LoVo (cell line): ENCODE measurements at regions not wholly inside any gene's neighbourhood (a gene's known extent, or its start where the extent isn't known, plus 50 kb on each side); places are given as distances from the start of the nearest gene placed in this dataset.

Source experiments
- DNase-seq: peaks from one replicate; pipeline ENCODE4 v3.0.0-alpha.2; 2016; ENCODE audit warnings: low spot score

DNA sequence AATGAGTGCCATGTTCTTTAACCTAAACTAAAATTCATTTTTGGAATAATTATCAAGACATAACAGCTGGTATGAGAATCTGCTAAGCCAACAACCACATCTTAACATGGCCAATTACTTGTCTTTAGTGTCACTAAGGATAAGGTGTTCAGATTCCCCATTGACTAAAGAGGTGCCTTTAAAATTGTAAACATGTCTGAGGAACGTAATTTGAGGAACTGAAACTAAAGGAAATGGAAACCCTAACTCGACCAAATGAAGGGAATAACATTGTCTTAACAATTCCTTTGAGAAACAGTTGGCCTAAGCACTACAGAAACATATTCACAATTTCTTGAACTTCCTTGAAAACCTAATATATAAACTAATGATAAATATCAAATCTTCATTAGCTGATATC, 355.4 kb upstream of the GULP1 start:
- no peak for DNase-seq

DNA sequence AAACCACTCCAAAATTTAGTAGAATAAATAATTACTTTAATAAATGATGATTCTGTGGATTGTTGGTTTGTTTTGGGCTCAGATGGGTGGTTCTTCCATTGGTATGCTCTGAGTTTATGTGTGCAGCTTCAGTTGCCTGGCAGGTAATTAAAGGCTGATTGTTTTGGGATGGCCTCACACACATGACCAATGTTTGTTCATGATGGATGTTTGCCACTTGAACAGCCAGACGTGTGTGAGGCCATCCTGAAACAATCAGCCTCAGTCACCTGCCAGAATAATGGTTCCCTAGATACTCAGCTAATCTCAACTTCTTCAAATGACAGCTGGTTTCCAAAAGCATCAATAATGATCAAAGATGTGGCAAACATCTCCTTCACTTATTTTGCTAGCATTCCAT, 352.5 kb upstream of the GULP1 start:
- no peak for DNase-seq

DNA sequence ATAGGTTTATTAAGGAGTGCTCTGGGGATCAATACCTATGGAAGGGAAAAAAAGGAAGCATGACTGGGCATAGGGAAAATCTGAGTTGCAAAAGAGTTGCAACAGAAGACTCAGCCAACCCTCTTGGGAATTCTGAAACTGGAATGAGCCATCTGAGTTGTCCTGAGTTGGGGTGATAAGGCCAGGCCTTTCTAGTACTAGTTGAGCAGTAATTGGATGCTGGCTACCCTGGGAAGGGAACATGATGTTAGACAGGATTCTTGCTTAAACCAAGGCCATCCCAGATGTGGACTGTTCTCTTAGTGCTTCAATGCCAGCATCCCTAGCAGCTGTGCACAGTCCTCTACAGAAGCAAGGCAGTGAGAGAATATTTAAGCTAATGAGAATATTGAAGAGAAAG, 348.8 kb upstream of the GULP1 start:
- no peak for DNase-seq

DNA sequence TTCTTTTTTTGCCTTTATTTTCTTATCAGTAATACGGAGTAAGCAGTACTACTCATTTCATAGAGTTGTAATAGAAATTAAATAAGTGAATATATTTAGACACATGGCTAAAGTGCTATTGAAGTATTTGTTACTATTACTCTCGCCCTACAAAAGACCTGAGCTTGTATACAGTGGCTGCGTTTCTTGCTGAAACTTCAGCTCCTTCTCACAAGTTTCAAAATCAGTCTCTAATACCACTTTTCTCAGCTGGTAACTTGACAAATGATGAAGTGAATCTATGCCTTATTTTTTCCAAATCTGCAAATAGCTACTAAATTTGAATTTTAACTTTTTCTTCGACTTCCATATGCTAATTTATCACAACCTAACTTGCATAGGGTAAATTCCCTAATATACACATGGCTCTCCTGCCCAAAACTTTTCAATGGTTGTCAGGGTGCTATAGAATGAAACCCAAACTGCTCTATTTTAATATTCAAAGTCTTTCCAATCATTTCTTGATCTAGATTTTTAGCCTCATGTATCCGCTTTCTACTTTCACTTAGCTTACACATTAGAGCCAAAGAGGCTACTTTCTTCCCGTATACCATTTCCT, 347.8 kb upstream of the GULP1 start:
- no peak for DNase-seq

DNA sequence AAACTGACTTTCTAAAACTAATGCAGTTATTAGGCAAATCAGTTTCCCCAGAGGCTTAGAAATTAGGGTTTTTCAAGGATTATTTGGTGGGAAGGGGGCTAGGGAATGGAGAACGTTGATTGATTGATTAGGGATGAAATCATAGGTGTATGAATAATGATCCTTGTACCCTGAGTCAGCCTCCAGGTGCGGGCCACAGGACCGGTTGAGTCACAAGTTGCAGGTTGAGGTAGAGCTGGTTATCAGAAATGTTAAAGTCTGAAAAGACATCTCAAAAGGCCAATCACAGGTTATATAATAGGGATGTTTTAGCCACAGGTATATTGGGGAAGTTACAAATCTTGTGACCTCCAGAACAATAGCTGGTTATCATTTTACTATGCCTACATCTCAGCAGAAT, 341.8 kb upstream of the GULP1 start:
- no peak for DNase-seq

DNA sequence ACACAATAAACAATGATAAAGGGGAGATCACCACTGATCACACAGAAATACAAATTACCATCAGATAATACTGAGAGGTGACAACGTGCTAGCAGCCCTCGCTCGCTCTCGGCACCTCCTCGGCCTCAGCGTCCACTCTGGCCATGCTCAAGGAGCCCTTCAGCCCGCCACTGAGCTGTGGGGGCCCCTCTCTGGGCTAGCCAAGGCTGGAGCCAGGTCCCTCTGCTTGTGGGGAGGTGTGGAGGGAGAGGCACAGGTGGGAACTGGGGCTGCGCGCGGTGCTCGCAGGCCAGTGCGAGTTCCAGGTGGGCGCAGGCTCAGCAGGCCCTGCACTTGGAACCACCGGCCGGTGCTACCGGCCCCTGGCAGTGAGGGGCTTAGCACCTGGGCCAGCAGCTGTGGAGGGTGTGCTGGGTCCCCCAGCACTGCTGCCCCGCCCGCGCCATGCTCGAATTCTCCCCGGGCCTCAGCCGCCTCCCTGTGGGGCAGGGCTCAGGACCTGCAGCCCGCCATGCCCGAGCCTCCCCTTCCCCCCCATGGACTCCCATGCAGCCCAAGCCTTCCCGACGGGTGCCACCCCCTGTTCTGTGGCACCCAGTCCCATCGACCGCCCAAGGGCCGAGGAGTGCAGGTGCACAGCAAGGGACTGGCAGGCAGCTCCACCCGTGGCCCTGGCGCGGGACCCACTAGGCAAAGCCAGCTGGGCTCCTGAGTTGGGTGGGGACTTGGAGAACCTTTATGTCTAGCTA, 340.0 kb upstream of the GULP1 start:
- DNase-seq: no peak

DNA sequence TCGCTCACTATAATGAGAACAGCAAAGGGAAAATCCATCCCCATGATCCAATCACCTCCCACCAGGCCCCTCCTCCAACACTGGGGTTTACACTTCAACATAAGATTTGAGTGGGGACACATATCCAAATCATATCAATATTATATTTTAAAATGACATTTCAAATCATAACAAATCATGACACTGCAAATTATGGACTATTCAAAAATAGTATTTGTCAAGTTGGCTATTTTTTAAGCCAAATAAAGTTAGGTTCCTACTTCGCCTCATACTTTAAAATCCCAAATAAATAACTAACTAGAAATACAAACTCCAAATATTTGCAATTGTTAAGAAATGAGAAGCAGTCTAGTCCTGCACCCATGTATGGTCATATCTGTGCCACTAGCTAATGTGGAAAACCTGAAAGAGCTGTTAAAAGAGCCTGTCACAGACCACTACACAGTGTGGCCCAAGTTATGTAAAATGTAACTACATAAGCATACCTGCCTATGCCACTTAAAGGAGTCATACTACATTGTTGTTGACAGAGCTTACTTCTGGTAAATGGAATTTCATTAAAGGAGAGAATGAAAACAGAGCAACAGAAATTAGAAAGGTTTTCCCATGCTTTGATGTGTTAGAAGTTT, 334.7 kb upstream of the GULP1 start:
- DNase-seq: no peak

DNA sequence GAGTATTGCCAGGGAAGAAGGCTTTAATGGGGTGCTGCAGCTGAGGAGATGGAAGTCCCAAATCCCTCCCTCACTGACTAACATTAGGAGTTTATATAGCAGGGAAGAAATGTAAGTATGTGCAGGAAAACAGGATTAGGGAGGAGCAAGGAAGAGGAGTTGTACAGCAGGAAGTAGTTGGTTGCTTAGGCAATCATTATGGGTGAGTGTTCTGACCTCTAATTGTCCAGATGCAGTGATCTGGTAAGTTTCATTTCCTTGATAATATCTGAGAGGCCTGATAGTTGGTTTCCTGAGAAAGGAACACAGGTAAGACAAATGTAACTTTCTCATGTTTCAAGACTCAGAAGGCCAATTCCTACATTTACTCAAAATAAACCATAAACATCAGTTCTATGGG, 331.9 kb upstream of the GULP1 start:
- DNase-seq: no peak

DNA sequence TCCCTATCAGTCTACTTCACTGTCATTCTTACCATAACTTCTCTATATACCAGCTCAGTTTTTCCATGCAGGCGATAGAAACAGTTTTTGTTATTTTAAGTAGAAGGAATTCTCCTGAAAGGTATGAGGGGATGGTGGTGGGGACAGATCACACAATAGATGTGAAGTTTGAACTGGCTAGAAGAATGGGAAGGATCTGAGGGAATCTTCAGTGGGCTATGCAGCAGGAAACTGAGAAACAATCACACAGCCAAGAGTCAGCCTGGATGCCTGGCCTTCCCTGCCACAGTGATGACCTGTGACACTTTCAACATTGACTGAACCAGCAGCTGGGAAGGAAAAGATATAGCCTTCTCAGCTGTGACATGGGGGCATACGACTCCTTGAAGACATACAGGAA, 329.1 kb upstream of the GULP1 start:
- DNase-seq: no peak

DNA sequence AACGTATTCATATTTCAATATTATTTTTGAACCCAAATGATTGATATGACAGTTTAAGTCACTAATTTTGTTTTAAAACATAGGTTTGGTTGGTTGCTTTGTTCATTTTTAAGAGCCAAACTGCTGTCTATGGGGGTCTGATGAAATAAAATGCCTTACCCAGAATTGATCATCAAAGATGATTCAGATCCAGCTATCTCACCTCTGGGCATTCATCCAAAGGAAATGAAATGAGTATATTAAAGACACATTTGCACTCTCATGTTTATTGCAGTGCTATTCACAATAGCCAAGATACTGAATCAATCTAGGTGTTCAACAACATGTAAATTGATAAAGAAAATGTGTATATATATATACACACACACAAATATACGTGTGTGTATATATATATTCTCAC, 326.9 kb upstream of the GULP1 start:
- no peak for DNase-seq

DNA sequence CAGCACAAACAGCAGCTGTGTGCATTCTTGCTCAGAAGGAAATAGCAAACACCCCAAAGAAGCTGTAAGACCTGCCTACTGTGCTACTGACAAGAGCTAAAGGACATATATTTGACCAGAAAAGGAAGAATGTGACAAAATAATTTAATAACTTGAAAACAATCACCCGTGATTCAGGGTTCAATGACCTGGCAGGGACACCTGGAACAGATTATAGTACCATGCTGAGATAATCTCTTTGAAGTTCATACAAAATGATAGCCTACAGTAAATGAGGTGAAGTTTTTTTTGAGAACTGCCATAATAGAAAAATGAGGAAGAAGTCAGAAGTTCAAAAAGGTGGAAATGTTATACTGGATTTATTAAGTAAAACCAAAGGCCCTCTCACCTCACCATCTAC, 324.8 kb upstream of the GULP1 start:
- DNase-seq: no peak

DNA sequence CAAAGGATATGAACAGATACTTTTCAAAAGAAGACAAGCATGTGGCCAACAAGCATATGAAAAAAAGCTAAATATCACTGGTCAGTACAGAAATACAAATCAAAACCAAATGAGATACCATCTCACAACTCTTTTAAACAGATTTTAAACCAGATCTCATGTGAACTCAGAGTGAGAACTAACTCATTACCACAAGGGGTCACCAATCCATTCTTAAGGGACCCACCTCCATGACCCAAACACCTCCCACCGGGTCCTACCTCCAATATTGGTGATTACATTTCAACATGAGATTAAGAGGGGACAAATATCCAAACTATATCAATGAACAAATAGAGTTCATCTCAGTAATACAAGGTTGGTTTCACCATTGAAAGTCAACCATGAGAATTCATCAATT, 319.8 kb upstream of the GULP1 start:
- DNase-seq: no peak

DNA sequence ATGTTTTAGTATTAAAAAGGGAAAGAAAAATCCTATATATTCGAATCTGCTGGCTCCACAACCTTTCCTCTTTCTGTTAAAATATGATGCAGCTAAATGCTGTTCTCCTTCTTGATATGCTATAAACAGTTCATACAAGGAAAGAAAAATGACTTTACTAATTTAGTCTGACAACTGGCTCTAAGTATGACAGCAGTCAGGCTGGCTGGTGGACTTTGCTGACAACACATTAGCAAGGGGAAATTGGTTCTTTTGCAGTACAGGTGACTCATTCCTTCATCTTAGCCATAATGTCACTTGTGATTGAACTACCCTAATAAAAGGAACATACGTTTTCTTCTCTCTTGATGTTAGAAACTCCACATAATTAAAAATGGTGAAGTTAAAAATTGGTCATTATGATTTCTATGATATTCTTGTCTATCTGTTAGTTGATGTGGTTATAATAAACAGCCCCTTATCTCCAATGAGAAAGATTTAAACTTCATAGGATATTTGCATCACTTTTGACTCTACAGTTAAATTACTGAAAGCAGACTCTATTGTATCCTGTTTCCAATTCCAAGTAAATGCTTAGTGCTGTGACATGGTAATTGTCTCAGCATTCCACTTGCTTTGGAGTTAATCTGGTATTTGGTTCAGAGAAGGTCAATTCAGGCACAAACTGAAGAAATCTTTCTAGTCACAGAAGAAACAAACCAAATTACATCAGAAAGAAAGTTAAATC, 315.3 kb upstream of the GULP1 start:
- no peak for DNase-seq

DNA sequence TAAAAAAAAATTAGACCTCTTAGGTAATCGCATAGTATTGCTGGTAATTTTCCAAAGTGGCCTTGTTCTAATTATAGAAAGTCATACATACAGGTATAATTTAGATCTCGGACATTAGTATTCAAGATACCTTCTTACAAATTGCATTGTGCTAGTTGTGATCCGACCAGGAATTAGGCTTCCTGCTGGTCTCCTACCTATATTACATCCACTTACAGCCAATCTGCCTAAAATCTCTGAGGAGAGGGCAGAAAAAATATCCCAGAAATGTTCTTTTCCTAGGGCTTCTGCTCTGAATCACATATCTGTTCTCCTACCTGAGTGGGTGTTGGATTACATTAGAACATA, 314.7 kb upstream of the GULP1 start:
- no peak for DNase-seq

DNA sequence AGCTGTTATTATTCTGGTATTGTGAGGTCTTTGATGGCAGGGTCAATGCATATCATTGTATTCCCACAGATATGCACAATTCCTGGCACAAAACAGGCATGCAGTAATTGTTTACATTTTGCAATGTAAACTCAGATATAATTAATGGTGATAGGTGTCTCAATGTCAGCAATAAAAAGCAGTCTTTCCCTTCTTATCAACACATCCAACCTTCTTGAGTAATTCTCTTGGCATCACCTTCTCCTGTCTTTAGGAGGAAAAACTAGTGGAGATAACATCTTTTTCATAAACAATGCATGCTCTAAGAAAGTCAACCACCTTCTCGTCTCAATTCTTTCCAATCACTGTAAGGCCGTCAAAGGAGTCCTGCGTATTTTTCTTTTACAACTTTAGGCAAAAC, 313.3 kb upstream of the GULP1 start:
- DNase-seq: no peak

DNA sequence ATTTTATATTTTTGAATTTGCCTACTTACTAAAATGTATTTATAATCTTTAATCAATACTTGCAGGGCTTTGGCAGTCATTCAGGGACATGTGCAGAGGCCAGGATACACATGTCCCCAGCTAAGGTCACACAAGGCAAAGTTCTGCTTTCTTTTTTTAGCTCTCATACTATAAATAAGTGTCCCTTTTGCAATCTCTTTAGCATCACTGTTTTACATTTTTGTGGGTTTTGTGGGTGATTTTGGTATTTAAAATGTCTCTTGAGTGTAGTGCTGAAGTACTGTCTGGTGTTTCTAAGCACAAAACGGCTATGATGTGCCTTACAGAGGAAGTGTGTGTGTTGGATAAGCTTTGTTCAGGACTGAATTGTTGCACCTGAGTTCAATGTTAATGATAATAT, 309.0 kb upstream of the GULP1 start:
- peak; percentile 11 for DNase-seq

DNA sequence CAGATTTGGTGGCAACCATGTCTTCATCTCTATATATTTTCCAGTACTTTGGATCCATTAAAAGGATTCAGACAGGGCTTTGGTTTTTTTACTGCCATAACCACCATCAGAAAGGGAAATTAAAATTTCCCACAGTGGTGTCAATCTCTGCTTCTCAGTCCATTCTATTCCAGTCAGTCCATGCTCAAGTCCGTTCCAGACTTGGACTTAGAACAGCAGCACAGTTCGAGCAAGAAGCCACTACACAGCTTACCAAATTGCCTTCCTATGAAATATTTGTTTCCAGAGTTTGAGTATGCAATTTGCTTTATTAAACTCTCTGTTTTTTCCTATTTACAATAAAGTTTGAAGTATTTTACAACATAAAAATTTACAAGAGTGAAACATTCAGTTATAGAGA, 306.5 kb upstream of the GULP1 start:
- no peak for DNase-seq

DNA sequence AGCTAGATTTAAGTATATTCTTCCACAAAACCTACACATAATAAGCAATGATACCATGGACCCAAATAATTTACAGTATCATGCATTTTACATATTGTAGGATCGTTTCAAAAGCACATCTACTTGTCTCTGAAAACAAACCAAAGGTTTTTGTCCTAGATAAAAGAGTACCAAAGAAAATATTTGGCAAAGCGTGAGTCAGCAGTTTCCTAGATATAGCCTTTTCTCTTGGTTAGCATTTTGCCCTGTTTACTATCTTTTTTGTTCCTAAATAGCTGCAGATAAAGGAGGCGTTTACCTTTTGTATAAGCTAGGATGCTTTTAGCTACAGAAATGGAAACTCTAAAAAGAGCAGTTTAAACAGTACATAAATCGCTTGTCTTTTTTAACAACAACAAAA, 305.8 kb upstream of the GULP1 start:
- no peak for DNase-seq

DNA sequence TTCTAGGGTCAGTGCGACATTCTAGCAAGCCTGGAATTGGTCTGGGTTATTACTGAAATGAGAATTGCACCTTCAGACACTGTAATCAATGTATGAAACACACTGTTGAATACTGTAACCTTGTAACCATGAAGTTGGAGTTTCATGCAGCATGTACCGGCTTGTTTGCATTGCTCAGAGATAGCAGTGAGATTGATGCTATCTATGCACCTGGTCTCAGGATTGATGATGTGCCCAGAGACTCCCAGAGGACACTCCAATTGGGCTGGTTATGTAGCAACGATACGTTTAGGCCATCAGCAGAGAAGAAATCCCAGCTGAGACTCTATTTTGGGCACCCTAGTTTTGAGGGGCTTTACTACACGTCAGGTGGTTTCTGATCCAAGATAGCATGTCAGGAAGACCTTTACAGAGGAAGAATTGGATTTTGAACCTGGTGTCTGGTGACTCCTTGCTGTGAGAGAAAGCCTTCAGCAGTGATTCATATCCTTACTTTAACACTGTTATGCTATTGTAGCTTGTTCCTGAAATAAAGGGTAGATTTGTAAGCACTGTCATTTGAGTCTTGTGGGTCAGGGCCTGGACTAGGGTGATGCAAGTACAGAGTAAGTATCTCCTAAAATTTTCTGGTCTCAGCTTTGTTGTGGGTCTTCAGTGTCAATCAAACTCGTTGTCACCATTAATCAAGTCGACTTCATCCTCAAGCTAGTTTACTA, 305.1 kb upstream of the GULP1 start:
- DNase-seq: no peak

DNA sequence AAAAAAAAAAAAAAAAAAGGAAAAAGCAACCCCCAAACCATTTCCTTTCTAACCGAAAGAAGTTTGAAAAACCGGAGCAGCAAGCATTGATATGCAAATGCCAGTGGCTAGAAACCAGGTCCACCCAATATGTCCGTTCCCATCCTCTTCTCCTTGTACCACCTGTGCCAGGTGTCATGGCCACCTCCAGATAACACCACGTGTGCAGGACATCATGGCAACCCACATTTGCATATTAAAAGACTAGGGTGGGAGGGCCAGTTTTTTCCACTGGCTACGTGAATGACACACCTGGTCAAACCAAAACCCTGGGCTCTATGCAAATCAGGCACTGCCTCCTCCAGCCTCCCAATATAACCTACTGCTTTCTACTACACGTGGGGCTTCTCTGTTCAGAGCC, 303.3 kb upstream of the GULP1 start:
- no peak for DNase-seq

DNA sequence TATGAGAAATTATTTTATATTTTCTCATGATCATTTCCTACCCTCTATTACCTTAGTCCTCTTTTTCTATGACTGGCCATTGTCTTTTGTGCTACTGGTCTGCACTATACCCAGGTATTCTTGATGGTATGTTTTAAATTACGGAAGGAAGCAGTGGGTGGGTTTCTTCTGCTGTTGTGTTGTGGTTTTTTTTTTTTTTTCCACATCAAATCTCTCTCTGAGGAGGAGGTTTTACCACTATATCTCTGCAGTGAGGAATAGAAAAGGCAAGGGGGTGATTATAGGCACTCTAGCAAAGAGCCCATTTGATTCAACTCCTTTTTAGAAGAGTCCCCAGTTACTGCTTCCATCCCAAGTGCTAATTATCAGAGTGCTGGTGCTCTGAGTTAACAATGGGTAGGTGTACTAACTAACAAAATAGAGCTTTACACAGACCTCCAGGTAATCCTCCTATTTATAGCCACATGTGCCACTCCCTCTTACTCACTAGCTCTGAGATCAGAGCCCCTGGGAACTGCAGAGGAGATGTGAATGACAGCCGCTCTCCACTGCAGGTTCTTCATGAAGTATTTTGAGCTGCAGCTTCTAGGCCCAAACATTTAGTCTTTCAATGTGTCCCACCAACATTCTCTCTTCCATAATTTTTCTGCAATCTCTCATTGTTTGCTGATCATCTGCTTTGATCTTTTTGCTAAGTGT, 301.6 kb upstream of the GULP1 start:
- peak; percentile 24 for DNase-seq

DNA sequence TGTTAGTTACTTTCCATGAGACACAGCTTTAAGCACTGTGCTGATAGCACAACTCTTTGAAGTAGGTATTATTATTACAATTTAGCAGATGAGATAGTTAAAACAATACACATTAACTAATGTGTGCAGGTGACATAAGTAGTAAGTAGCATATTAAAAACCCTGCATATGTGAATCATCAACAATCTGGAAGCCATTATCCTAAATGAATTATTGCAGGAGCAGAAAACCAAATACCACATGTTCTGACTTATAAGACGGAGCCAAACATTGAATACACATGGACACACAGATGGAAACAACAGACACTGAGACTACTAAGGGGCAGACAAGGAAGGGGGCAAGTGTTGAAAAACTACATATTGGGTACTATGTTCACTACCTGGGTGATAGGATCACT, 300.3 kb upstream of the GULP1 start:
- DNase-seq: no peak
